CD4-positive, alpha-beta T cell treated with Interferon gamma for 1 hour (primary cell): ENCODE measurements at regions not wholly inside any gene's neighbourhood (a gene's known extent, or its start where the extent isn't known, plus 50 kb on each side); places are given as distances from the start of the nearest gene placed in this dataset.

Experiments
- DNase-seq: peaks from one replicate; pipeline ENCODE4 v3.0.0-alpha.2; 2020

DNA sequence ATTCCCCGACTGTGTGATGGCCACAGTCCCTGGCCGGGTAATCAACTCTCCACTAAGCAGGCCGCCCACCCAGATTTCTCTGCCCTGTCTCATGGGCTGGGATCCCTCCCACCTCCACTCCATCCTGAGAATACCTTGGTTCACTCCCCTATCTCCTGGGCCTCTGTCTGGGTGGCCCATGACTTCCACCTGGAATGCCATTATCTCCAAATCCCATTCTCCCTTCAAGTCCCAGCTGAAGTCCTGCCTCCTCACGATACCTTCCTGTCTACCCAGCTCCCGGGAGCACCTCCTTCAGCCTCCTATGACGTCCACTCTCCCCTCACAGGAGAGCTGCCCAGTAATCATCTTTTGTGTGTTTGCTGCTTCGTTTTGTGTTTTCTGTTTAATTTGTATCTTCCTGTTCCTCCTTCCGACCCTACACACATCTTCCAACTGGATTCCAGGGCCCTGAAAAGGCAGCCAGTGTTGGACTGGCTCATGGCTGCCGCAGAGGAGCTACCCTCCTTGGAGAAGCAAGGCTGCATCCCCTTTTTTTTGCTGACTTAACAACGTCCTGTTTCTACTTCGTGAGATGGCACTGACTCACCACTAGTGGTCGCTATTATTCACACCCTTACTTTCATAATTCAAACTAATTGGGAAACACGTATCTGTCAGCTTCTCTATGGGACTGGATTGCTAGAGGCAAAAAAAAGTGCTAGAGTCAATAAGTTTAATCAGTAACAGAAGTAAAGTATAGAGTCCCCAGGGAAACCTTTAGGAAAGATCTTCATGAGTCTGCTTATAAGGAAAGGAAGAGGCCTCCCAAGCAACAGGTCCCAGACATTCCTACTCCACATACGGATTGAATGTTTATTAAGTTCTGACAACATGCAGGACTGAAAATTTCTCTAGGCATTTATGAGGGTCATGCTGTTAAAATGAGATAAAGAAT is 171.9 kb upstream of the GATA6 start:
- no peak for DNase-seq

DNA sequence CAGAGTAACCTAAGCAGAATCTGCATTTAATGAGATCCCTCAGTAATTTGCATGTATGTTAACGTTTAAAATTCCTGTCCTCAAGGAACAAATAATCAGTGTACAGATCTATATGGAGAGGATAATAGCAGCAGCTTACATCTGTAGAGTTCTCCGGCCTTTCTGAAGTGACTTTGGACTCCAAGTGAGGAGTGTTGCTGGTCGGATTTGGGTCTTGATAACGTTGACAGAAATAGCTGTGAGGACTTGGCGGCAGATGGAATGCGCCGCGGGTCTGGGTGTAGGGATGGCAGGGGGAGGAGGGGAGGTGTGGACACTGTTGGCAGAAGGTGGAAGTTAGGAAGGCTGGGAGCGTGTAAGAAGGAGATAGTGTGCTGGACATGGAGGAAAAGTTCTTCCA is 170.9 kb upstream of the GATA6 start:
- DNase-seq: no peak

DNA sequence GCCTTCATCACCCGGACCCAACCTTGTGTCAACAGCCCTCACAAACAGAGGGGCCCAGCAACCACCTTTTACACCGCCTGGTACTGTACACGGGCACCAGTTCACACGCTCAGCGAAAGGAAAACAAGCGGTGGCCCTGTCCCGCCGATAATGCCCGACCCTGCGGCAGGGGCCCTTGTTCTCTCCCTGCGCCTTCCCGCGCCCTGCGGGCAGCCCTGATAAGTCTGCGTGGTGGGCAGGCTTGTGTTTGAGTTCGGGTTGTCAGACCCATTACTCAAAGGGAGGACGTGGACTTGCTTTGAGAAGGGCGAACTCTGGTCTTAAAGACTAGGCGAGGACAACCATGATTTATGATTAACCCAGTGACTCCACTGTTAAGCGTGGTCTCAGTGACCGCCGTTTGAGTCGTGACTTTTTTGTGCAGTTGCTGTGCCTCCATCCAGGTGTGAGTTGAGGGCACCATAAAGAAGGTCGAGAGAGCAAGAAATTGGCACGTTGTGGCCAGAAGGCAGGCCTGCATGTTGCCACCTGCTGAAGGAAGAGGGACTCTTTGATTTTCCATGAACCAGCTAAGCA is 167.4 kb upstream of the GATA6 start:
- no peak for DNase-seq

DNA sequence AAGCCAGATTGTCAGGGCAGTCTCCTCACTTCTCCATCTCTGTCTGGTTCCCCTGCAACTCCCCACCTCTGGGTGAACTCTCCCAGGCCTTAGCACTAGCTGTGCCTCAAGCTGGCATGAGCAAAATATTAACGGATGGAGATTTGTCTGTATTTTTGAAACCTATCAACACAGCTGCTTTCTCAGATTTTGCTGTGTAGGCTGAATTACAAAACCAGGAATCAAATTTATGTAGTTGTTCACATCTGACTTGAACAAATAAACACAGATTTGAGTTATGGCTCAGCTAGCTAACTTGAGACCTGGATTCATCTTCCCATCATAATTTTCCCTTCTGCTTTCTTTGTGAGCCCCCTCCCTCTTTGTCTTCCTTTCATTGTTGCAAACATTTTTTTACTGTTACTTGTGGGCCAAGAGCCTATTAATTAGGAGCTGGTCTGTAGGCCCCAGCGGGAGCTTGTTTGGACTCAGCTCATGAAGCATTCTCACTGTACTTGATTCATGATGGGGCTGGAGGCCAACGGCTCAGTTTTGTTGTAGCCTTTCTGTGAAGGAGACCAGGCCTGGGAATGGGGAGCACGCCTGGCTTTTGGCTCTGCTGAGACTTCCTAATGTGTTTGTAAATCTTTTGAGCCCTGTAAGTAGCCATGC is 164.1 kb upstream of the GATA6 start:
- DNase-seq: no peak

DNA sequence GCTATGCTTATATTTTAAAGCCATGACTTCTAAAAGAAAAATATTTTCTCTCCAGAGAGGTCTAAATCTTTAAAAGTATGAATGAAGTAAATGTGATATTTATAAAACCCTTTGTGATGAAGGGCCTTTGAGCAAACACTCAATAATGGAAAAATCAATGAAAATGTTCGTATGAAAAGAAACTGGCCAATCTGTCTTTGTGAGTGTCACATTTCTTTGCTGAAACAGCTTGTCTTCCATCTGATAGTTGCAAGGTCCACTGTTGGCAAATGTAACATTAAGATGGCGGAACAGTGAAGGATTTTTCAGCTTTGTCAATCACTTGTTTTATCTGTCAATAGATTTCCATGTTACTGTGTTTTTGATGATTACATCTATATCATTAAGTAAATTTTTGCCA is 162.9 kb upstream of the GATA6 start:
- DNase-seq: no peak

DNA sequence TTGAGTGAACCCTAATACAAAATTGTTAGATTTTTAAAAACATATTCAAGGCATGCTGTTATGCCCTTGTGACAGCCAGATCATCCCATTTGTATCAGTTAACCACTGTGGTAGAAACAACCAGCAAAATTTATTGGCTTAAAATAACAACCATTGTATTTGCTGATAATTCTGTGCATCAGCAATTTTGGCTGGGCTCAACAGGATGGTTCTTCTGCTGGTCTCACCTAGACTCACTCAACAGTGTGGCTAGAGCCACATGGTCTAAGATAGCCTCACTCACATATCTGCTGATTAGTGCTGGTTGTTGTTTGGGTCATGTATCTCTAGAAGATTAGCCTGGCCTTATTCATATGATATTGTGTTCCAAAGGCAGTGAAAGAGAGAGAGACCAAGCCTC is 160.1 kb upstream of the GATA6 start:
- DNase-seq: no peak

DNA sequence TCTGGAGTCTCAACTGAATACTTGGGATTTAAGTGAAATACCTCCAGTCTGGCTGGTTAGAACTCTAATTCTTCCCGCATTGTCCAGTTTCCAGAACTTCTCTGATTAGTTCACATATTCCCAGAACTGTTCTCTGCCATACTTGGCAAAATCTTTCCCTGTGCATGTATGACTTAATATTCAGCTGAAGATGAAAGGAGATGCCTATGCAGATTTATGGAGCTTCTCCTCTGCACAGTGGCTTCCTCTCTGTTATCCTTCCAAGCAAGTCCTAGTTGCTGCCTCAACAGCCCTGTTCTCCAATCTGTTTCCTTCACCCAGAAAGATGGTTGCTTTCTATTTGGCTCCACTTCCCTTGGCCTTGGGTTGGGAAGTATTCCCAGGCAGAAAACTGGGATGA is 155.4 kb upstream of the GATA6 start:
- no peak for DNase-seq

DNA sequence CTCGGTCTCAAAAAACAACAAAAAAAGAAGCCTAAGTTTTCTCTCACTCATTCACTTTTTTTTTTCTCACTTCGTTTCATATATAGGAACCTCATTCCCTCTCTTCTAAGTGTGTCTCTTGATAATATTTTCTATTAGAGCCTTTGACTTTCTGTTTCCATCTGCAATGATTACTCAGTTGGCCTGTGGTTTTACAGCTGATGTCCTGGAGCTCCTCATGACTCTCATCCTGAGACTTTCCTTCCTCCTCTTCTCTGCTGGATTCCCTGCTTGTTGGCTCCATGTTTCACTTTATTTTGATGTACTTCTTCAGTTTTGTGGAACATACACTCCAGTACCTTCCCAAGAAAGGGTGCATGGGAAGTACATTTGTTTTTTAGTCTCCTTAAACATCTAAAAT is 154.2 kb upstream of the GATA6 start:
- no peak for DNase-seq

DNA sequence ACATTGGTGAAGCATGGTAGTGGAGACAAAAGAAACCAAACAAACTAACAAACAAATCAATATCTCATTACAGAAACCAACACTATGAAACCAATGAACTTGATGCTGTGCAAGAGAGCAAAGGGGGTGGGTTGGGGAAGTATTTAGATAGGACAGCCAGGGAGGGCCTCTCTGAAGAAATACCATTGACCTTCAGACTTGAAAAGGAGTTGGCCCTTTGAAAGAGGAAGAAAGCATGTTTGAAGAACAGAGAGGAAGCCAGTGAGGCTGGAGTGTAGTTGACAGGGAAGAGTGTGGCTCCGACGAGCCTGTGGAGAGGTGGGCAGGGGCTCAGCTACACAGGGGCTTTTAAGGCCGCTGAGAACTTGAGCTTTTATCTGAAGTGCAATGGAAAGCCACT is 151.0 kb upstream of the GATA6 start:
- DNase-seq: no peak

DNA sequence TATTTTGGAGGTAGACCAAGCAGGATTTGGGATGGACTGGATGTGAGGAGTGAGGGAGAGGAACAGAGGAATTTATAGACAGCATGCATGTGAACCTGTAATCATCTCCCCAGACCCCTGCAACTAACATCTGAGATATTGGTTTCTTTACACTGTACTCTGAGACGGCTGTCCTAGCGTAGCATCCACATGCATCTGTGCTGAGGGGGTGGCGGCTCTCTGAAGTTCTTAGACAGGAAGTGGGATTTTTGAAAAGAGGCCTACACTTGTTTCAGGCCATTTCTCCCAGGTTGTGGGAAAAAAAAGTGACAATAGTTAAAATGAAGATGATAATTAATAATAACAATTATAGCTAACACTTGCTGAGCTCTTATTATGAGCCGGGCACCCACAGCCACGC is 150.2 kb upstream of the GATA6 start:
- DNase-seq: no peak

DNA sequence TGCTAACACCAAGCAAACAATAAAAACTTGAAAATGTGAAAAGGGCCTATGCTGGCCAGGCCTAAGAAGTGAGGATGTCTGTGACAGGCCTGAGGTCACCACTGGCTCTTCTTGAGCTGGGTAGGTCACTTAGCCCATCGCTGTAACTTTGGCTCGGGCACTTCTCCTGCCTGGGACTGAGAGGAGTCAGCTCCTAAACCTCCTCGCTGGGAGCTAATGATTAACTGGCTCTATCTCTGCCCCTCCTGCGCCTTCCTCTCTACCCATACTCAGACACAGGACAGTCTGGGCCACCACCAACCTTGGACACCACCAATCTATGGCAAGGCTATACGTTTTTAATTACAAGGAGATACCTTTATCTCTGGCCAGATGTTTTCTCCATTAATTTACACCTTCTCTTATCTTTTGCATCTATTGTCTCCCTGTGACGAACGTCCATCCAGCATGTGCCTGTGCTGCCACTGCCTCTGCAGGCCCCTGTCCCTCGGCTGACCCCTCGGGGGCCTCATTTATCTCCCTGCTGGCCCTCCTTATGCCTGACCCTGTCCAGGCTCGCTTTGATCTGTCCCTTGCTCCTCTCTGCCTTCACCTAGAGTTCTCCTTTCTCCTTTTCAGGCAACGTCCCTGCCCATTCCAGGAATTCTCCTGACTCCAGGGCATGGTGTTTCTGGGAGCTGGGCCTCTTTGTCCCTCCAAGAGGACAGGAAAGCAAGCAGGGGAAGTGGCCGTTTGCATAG is 149.1 kb upstream of the GATA6 start:
- no peak for DNase-seq

DNA sequence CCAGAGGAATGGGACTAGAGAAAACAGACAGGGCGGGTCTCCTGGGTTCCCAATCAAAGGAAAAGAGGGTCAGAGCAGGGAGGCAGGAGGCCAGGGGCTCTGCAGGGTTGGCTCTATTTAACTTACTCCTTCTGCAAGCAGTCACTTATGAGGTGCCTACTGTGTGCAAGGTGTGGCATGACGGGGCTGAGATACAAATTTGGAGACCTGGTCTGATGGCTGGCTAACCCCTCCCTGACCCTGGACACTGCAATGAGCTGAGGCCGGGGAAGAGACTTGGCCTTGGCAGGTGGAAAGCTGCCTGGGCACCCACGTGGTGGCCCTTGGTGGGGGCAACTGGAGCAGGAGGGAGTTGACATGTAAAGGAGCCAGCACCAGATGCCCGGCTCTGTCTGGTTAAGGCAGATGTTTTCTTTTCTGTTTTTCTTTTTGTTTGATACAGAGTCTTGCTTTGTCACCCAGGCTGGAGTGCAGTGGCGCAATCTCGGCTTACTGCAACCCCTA is 148.5 kb upstream of the GATA6 start:
- DNase-seq: no peak

DNA sequence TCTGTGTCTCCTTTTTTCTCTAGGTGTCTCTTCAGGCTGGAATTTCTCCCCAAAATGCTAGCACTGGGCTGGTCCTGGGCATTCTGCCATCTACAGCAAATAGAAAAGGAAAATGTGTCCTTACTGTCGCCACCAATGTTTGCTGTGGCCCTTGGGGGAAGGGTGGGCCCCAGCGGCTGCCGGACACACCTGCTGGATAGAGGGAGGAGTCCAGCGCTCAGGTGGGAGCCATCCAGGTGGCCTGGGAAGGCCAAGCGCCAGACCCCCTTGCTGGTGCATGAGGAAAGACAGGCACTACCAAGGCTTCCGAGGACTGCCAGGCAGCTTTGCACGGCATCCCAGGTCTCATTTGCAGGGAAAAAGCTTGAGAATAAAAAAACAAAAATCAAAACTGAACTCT is 147.7 kb upstream of the GATA6 start:
- DNase-seq: no peak

DNA sequence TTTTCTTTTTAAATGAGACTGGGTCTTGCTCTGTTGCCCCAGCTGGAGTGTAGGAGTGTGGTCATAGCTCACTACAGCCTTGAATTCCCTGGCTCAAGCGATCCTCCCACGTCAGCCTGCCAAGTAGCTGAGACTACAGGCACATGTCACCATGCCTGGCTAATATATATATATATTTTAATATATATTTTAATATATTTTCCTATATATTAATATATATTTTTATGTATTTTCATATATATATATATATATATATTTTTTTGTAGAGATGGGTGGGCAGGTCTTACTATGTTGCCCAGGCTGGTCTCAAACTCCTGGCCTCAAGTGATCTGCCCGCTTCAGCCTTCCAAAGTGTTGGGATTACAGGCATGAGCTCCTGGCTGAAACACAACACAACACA is 144.5 kb upstream of the GATA6 start:
- no peak for DNase-seq

DNA sequence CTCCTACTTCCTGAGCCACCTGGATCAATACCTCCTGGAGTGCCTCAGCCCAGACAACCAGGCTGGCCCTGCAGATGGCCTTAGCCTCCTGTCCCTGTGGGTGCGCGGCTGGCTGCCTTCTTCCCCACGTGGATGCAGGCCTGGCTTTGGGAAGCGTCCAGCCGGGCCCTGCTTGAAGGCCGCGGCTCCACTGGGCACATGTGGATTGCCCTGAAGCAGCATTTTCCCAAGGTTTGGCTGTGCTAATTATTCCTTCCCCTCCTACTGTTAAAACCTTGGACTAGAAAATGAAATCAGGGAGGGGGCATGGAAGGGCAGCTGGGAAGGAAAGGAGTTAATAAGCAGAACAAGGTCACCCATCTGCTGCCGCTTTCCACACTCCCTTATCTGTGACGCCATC is 143.0 kb upstream of the GATA6 start:
- no peak for DNase-seq

DNA sequence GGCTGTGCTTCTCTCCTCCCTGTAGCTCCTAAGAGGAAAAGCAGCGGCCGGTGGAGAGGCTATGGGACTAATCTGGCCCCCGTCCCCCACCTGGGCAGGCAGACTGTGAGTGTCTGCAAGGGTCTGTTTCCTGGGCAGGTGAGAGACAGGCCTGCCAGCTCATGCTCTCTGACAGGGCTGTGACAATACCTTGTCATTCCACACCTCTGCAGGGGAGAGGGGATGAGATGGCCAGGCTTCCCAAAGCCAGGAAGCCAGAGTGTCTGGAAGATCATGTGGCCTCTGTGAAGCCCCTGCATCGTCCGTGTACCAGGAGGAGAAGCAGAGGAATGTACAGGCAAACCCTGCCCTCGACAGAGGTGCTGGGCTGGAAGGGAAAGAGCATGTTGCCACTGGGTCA is 142.5 kb upstream of the GATA6 start:
- DNase-seq: no peak

DNA sequence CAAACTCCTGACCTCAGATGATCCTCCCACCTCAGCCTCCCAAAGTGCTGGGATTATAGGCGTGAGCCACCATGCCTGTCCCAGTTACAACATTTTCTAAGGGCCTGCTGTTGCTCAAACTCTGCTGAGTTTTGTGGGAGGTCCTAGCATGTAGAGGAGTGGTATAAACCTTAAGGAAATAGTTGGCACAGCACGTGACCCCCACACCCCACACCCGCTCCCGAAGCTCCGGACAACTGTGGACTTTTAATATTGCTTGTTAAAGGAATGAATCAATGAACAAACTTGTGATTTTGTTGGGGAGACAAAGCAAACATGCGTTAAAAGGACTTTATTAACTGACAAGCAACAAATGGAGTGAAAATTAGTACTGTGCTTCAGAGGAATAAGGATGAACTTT is 137.8 kb upstream of the GATA6 start:
- no peak for DNase-seq

DNA sequence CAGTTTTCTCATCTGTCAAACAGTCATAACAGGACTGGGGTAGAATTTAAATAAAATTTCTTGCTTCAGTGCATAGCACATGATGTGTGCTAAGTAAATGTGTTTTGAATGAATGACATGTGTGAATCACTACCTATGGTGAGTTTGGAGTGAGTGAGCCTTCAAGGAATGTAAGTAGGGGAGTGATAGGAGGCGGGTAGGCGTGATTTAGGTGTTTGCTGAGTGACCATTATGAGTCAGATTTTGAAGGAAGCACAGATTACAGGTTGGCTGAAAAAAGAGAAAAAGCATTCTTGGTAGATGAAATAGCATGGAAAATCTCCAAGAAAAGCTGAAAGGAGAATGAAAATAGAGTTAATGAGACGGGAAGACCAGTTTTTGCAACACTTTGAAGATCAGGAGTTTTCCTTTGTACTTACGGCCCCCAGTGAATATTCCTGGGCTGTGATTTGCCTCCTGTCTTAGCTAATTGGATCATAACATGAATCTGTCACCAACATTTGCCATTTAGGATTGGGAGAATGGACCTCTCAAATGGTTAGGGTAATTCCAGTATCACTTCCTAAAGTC is 136.9 kb upstream of the GATA6 start:
- no peak for DNase-seq

DNA sequence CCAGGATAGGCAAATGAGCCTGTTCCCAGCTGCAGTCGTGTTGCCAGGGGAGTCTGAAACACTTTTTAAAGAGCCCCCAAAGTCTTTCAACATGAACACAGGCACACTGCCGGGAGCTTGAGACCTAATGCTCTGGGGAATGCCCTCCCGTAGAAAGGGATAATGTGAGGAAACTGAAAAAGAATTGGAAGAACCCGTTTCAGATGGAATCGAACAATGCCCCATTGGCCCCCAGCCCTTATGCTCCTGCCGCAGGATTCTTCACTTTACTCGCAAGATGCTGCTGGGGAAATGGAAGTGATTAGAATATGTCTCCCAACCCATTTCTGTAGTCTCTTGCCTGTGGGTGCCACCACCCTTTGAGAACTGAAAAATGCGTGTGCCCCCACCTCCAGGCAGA is 136.3 kb upstream of the GATA6 start:
- no peak for DNase-seq

DNA sequence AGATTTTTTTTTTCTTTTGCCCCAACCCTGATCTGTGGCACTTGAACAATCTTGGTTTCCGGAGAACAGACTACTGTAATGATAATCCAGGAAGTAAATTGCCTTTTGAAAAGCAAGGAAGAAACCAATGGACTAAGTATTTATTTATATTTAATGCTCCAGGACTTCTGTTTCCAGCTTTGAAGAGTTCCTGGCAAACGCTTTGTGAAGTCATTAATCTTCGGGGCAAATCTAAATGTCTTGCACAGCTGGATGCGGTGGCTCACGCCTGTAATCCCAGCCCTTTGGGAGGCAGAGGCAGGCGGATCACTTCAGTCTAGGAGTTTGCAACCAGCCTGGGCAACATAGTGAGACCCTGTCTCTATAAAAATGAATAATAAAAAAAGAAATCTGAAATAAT is 135.1 kb upstream of the GATA6 start:
- DNase-seq: no peak

DNA sequence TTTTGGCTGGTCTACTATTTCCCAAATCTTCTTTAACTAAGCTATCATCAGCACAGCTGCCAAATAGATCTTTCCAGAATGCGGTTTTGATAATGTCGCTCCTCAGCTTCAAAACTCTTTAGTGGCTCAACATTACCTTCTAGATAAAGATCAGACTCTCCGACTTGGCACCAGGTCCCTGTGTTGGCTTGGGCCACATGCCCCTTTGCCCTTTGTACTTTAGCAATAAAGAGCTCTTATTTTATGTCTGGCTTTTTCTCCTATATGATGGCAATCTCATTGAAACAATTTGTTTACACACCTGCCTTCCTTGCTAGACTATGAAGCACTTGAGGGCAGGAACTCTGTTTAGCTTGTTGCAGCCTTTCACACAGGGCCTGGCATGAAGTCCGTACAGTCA is 128.9 kb upstream of the GATA6 start:
- DNase-seq: no peak

DNA sequence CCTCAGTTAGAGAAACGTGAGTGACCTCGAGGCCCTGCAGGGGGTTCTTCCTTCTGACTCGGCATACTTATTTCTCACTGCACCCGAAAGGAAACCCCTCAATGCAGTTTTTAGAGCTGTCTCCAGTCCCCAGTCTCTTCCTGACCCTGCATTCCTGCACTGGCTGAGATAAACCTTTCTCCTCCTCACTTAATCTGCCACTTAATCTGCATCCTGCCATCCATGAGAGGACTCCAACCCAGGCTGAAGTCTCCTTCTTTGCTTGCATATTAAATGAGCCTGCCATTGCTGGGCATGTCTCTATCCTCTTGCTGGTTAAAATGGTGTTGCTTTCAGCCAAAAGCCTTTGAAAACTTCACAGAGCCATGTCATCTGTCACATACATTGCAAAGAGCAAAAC is 125.6 kb upstream of the GATA6 start:
- no peak for DNase-seq
